Esophagus squamous epithelium (tissue), 4 donors: ENCODE measurements at regions not wholly inside any gene's neighbourhood (a gene's known extent, or its start where the extent isn't known, plus 50 kb on each side); places are given as distances from the start of the nearest gene placed in this dataset.

ENCODE experiments used
- CTCF ChIP-seq, 6 experiments: fragments of 450-650 bp in 4 of 6; fragments of 200-600 bp in 2 of 6; sonication (generic) in 2 of 6; IDR thresholded peaks; one replicate each; pipeline ENCODE4 v1.5.1; 2016 to 2019; ENCODE audit warnings: antibody characterized with exemption in 6 of 6, mild to moderate bottlenecking in 4 of 6, moderate library complexity in 4 of 6
- POLR2A ChIP-seq, 4 donors: fragments of 450-650 bp; IDR thresholded peaks; one replicate each; pipeline ENCODE4 v1.6.1; 2017; ENCODE audit warnings: antibody characterized with exemption in 4 of 4, mild to moderate bottlenecking in 4 of 4, moderate library complexity in 3 of 4

- TF ChIP-seq POLR2A (IDR thresholded peaks at IDR 0.05) (no peak), CTCF (IDR thresholded peaks at IDR 0.05) (no peak)
Measured at GRCh38 chr6:91865889-91866288, 1279.0 kb upstream of the MAP3K7 start.
